ENCODE measurements at regions not wholly inside any gene's neighbourhood (a gene's known extent, or its start where the extent isn't known, plus 50 kb on each side); places are given as distances from the start of the nearest gene placed in this dataset.

DNA sequence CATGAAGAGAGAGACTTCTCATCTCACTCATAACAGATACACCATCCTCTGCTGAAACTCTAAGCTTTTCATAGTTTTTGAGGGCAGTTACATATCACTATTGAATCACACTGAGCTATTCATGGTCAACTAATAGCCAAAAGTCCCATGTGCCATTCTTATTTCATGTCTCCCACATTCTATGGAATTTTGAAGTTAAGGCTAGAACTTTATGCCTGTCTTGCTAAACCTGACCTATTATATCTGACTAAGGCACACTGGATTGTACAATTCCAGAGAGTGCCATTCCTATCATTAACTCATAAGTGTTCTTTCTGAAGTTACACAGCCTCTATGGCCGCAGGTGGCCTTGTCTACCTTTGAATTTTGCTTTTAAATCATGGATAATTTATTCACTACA, 254.3 kb downstream of the PTPRC start:
- peaks cover 15% of the 10 kb centered on the region; the same call in 1 of the 2 replicates for H3F3A ChIP-seq (ENCODE audit: insufficient read depth)
- H3K9ac ChIP-seq (ENCODE audit: low read length): no peak overlapping the region
- peaks cover 63% of the 10 kb centered on the region; the same call in 1 of the 2 replicates for H3K36me3 ChIP-seq (ENCODE audit: low read length)
- H3K27me3 ChIP-seq (ENCODE audit: low read length): no peaks in the 10 kb centered on the region
- H3K27ac ChIP-seq (ENCODE audit: low read depth, low read length): no peak overlapping the region
- no peak for TF ChIP-seq CTCF (IDR thresholded peaks at IDR 0.05; ENCODE audit: insufficient read depth, low read length, poor library complexity, severe bottlenecking)
- no peak for TF ChIP-seq EZH2phosphoT487 (conservative IDR thresholded peaks at IDR 0.05; ENCODE audit: low read length)
- 0 out of 2 replicates have a peak, but pooled peaks cover 4% of the 10 kb centered on the region for H4K20me1 ChIP-seq (ENCODE audit: low read depth, low read length)
- H3K79me2 ChIP-seq (ENCODE audit: insufficient read depth, low read length): peaks cover 77% of the 10 kb centered on the region
- H2AFZ ChIP-seq (ENCODE audit: low read depth, low read length, severe bottlenecking): no peak overlapping the region
- H3K9me2 ChIP-seq (replicated peaks; ENCODE audit: insufficient read depth, low read length): no peaks in the 10 kb centered on the region
- no peak overlapping the region for H3K4me3 ChIP-seq (ENCODE audit: insufficient read depth, low read length, poor library complexity, severe bottlenecking)
- H3K9me3 ChIP-seq (ENCODE audit: insufficient read depth, low read length): no peaks in the 10 kb centered on the region
- H3K4me2 ChIP-seq (ENCODE audit: low read depth, low read length, poor library complexity, severe bottlenecking): no peak overlapping the region

DNA sequence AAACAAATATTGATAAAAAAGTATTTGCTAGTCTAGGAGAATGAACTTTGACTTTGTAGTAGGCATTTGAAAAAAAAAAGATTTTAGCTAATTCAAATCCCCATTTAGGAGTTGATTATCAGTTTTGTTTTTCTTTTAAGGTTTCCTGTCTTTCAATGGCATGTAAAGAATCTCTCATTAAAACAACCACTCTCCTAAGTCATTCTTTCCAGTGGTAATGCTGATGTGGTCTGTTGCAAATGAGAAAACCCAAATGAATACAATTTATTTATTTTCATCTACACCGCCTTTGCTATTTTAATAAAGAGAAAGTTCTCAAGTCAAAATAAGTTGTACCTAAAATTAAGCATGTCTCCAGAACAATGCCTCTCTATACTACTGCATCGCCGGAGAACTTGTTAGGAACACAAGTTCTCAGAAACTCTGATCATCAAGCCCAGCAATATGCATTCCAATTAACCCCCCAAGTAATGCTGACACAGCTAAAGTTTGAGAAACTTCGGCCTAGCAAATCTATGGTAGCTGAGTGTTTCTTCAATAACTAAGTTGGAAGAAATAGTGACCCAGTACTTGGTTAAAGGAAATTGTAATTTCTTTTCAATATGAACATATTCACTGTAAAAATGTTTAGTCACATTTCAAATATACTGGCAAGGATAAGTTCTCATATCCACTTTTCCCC, 255.1 kb downstream of the PTPRC start:
- TF ChIP-seq EZH2phosphoT487 (conservative IDR thresholded peaks at IDR 0.05; ENCODE audit: low read length): no peak
- no peak for TF ChIP-seq CTCF (IDR thresholded peaks at IDR 0.05; ENCODE audit: insufficient read depth, low read length, poor library complexity, severe bottlenecking)
- peaks cover 68% of the 10 kb centered on the region; the same call in 1 of the 2 replicates for H3K36me3 ChIP-seq (ENCODE audit: low read length)
- H2AFZ ChIP-seq (ENCODE audit: low read depth, low read length, severe bottlenecking): no peak overlapping the region
- peaks cover 18% of the 10 kb centered on the region; the same call in 1 of the 2 replicates for H3F3A ChIP-seq (ENCODE audit: insufficient read depth)
- H3K9me2 ChIP-seq (replicated peaks; ENCODE audit: insufficient read depth, low read length): no peaks in the 10 kb centered on the region
- peaks cover 73% of the 10 kb centered on the region for H3K79me2 ChIP-seq (ENCODE audit: insufficient read depth, low read length)
- no peaks in the 10 kb centered on the region for H3K27me3 ChIP-seq (ENCODE audit: low read length)
- H4K20me1 ChIP-seq (ENCODE audit: low read depth, low read length): 0 out of 2 replicates have a peak, but pooled peaks cover 4% of the 10 kb centered on the region
- H3K9me3 ChIP-seq (ENCODE audit: insufficient read depth, low read length): no peaks in the 10 kb centered on the region
- H3K27ac ChIP-seq (ENCODE audit: low read depth, low read length): no peak overlapping the region
- H3K4me3 ChIP-seq (ENCODE audit: insufficient read depth, low read length, poor library complexity, severe bottlenecking): no peak overlapping the region
- no peak overlapping the region for H3K4me2 ChIP-seq (ENCODE audit: low read depth, low read length, poor library complexity, severe bottlenecking)
- no peak overlapping the region for H3K9ac ChIP-seq (ENCODE audit: low read length)

GRCh38 chr1:198901266-198901665, 262.4 kb downstream of the PTPRC start:
- no peak overlapping the region for H3K4me2 ChIP-seq (ENCODE audit: low read depth, low read length, poor library complexity, severe bottlenecking)
- no peak overlapping the region for H2AFZ ChIP-seq (ENCODE audit: low read depth, low read length, severe bottlenecking)
- H3K9ac ChIP-seq (ENCODE audit: low read length): no peak overlapping the region
- H3F3A ChIP-seq (ENCODE audit: insufficient read depth): peaks cover 21% of the 10 kb centered on the region; the same call in 1 of the 2 replicates
- TF ChIP-seq CTCF (IDR thresholded peaks at IDR 0.05; ENCODE audit: insufficient read depth, low read length, poor library complexity, severe bottlenecking): no peak
- no peak for TF ChIP-seq EZH2phosphoT487 (conservative IDR thresholded peaks at IDR 0.05; ENCODE audit: low read length)
- peaks cover 11% of the 10 kb centered on the region for H4K20me1 ChIP-seq (ENCODE audit: low read depth, low read length)
- no peaks in the 10 kb centered on the region for H3K9me2 ChIP-seq (replicated peaks; ENCODE audit: insufficient read depth, low read length)
- peaks cover 74% of the 10 kb centered on the region for H3K79me2 ChIP-seq (ENCODE audit: insufficient read depth, low read length)
- no peaks in the 10 kb centered on the region for H3K27me3 ChIP-seq (ENCODE audit: low read length)
- H3K4me3 ChIP-seq (ENCODE audit: insufficient read depth, low read length, poor library complexity, severe bottlenecking): no peak overlapping the region
- no peaks in the 10 kb centered on the region for H3K9me3 ChIP-seq (ENCODE audit: insufficient read depth, low read length)
- peaks cover 70% of the 10 kb centered on the region for H3K36me3 ChIP-seq (ENCODE audit: low read length)
- no peak overlapping the region for H3K27ac ChIP-seq (ENCODE audit: low read depth, low read length)
